Jurkat, Clone E6-1 (cell line): ENCODE measurements at regions not wholly inside any gene's neighbourhood (a gene's known extent, or its start where the extent isn't known, plus 50 kb on each side); places are given as distances from the start of the nearest gene placed in this dataset.

ENCODE experiments used
- DNase-seq: peaks from one replicate; pipeline ENCODE4 v3.0.0-alpha.2; 2011; ENCODE audit warnings: low read depth, low spot score
- H3K4me3 ChIP-seq: 2 replicates; pipeline ENCODE4 v1.5.1; 2011; ENCODE audit warnings: mild to moderate bottlenecking, low read length, control low read depth, moderate library complexity

DNA sequence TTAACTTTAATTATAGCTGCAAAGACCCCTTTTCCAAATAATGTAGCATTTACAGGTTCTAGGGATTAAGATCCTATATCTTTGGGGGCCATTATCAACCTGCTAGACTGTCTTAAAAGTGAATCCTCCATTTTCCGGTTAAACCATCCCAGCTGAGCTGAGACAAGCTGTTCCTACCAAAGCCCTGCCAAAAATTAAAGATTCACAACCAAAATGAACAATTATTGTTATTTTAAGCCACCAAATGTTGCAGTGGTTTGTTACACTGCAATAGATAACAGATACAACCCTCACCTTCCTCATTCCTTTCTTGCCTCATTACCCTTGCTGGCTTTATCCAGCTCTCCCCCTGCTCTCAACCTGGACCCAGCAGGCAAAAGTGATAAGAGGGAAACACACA, 343.4 kb downstream of the CDK5RAP2 start:
- DNase-seq: no peak
- no peak overlapping the region for H3K4me3 ChIP-seq

DNA sequence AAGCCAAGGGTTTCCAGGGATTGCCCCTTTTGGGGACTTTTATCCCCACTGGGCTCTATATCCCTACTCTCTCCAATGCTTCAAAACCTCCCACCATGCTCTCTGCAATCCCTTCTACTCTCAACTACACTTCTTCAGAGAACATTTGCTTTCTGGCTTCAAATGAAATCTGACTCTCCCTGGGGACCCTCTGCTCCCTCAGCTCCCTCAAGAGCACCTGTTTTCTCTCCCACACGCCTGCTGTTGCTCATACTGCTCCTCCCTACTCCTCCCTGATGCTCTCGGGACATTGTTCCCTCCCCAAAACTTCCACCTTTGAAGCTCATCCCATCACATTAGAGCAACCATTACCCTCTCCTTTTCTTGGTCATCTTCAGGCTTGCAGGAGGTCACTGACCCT, 344.9 kb downstream of the CDK5RAP2 start:
- no peak overlapping the region for H3K4me3 ChIP-seq
- DNase-seq: no peak

DNA sequence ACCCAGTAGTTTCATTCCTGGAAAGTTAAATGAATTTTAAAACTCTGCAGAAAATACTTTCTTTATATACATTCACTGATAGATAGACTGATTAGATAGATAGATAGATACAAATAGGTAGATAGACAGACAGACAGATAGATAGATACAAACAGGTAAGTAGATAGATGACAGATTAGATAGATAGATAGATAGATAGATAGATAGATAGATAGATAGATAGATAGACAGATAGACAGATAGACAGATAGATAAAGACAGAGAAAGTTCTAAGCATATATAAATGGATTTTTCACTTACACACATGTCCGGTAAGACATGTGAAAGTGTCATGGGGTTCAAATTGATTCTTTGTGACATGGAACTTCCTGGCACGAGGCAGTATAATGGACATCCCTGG, 349.7 kb downstream of the CDK5RAP2 start:
- no peak for DNase-seq
- H3K4me3 ChIP-seq: no peak overlapping the region

DNA sequence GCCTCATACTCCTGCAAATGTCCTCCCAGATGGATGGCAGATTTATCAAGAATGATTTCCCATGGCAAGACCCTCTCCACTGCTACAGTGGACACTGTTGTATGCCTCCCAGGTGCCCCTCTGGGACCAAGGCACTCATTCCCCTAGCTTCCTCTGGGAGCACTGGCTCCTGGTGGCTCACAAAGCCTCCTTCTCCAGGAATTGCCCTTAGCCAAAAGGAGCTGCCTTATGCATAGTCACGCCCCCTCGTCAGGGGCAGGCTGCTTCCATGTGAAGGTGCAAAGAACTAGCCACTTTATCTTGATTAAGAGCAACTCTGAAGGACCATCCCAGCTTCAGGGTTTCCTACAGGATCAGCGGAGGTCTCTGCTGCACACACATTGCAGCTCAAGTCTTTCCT, 358.1 kb downstream of the CDK5RAP2 start:
- H3K4me3 ChIP-seq: no peak overlapping the region
- no peak for DNase-seq

DNA sequence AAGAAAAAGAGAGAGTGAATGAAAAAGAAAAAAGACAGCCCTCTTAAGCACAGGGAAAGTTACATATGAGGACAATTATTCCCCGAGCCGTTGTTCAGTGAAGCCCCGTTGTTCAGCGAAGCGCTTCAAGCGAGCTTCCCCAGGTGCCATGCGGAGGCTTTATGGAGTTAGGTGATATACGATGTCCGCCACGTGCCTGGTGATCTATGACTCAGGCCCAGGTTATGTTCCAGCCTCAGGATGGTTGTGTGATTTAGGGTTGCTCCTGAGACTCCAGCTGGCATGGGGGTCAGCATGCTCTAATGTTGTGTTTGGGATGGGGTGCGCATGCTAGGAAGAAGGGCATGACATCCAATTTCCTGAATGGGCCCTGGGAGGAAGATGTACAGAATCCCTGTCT, 365.6 kb downstream of the CDK5RAP2 start:
- DNase-seq: no peak
- H3K4me3 ChIP-seq: no peak overlapping the region

DNA sequence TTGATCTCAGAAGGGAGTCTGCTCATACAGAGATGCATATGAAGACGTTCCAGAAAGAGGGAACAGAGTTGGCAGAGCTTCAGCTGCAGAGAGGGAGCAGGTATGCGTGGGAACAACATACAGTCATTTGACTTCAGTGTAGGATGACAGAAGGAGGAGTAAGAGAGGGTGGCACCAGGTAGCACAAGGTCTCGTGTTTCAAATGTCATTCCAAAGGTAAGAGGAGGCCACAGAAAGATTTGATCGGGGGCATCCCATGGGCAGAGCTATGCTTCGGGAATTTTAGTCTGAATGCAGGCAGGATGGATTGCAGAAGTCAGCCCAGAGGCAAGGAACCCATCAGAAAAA, 367.1 kb downstream of the CDK5RAP2 start:
- DNase-seq: no peak

DNA sequence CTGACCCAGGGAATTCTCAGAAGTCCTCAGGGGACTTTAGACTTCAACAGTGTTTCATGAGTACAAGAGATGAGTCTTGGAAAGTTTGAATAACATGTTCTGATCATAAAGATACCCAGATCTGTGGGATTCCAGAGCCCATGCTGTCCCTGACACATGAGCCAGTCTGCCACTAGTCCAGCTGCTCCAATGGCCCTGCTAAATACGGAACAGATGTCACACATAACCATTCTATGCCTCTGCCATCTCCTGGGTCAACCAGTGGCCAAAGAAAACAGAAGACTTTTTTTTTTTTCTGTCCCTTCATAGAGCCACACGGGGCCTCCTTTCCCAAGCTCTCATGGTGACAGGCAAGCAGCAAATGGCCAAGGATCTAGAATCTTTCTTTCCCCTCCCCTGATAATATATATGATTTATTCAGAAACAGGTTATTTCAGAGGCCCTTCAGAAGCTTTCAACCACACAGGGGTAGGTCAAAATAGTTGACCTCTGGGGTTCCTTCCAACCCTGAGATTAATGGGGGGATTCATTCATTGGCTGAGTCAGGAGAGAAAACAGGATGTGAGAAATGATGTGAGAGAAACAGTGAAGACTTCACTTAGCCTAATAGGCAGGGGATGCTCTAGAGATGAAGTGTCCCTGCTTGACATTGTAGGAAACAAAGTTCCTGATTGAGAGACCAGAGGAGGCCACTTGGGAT, 367.7 kb downstream of the CDK5RAP2 start:
- no peak overlapping the region for H3K4me3 ChIP-seq
- DNase-seq: no peak

More for the DNA sequence above, 367.1 kb downstream of the CDK5RAP2 start:
- no peak overlapping the region for H3K4me3 ChIP-seq

DNA sequence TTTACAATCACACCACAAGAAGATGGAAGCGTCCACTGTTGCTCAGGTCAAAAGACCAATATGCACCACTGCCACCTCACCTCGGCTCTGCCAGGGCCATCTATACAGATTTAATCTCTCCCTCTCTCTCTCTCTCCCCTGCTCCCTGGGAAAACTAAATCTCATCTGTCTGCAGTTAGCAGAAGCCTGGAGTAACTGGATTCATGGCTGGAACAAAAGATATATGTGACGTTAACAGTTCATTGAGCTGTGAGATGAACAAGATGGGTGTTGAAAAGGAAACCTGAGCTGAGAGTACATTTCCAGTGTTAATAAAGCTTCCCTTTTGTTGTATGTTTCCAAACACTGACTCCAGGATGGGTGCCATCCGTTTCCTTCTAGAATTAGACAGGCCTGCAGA, 369.7 kb downstream of the CDK5RAP2 start:
- no peak overlapping the region for H3K4me3 ChIP-seq
- DNase-seq: no peak

DNA sequence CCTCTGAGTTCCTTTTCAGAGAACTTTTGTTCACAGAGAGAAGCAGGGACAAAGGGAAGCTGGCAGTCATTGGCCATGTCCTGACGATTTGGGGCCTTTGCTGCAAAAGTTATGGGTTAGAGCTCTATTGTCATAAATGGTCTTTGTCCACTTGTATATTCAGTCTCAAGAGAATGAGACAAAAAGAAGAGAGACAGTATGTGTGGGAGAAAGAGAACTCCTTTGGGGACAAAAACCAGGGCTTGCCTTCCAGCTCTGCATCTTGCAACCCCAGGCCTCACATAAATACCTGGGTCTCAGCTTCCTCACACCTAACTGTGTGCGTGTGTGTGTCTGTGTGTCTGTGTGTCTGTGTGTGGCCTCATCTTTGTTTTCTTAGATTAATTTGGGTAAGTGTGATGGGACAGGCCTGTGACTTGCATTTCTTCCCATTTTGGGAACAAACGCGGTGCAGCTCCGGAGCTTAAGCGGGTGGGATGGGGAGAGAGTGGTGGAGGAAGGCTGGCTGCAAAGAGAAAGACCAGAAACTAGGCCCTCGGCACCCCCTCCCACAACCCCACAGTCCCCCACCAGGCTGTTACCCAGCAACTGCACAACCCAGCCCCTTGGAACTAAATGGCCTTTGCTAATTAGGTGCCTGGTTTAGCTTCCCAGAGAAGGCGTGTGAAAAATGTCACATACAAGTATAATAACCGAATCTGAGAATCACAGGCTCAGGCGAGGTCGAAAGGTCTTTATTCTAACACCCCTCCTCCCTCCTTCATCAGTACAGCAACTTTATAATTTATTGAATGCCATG, 376.9 kb downstream of the CDK5RAP2 start:
- H3K4me3 ChIP-seq: no peak overlapping the region
- no peak for DNase-seq

DNA sequence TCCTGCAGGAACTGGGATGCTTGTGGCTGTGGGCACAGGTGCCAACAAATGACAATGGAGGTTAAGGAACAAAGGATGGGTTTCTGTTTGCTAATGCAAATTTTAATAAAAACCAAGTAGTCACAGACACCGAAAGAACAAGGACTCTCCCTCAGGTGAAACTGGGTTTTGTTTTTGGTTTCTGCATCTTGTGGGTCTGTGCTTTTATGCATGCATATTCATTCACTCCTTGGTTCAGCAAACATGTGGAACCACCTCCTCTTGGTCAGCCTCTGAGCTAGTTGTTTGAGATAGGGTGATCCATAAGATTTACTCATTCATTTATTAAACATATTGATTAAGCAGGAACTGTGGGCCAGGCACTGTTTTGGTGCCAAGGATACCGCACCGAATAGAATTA, 381.9 kb downstream of the CDK5RAP2 start:
- no peak overlapping the region for H3K4me3 ChIP-seq
- no peak for DNase-seq

DNA sequence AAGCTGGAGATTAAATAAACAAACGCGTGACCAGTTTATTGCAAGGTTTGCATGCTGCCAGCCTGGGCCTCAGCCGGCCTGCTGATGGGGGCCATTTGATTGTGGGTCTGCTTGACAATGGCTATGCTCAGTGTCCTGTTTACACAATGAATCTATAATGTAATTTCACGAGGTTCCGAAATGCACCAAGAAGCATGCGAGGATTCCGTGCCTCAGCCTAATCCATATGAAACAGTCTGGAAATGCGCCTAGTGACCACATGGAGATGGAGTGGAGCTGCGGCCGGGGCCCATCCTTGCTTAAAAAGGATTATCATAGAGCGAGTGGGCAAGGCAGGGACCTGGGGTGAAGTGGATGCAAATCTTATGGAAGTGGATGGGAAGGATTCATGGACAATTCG, 382.4 kb downstream of the CDK5RAP2 start:
- H3K4me3 ChIP-seq: no peak overlapping the region
- DNase-seq: no peak

DNA sequence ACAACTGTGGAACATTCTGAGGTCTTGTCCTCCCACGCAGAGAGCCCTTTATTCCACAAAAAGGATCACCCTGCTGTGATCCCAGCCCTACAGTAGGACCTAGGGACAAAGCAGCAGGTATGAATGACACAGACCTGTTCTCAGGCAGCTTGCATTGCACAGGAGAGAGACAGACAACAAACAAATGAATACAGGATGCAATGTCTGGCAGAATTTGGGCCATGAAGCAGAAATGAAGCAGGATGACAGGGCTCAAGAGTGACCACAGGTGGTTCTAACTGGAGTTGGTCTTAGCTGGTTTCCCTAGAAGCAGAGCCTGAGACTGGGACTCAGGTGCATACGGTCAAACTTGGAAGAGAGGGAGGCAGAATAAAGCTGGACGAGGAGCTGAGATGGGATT, 388.8 kb downstream of the CDK5RAP2 start:
- no peak for DNase-seq
- H3K4me3 ChIP-seq: no peak overlapping the region

DNA sequence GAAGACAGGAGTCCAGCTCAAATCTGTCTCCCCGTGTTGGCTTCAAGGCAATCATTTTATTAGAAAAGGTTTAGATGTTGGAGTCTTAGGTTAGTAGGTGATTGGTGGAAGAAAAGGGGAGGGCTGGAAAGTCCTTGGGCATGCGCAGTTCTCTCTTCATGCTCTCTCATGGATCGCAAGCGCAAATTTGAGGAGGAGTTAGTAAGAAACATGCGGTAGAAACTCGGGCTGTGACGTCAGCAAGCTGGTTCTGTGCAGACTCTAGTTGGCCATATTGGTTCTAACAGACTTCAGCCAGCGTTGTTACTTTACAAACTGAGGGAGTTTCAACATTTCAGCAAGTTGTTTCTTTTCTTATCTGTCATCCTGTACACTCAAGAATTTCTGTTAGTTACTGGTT, 392.2 kb downstream of the CDK5RAP2 start:
- no peak for DNase-seq

DNA sequence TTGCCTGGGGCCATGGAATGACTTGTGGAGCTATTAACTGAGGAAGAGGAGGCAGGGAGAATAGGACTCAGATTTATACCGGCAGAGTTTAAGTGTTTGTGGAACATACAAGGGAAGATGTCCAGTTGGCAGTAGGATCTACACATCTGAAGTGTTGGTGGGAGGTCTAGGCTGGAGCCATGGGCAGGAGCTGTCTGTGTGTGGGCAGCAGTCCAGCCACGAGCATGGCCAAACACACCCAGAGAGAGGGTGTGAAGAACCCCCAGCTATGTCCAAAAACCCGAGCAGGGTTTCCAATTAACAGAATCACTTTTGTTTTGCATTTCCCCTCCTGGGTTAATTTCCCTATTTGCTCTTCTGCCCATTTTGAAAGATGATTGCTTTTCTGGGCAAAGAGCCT, 393.7 kb downstream of the CDK5RAP2 start:
- H3K4me3 ChIP-seq: no peak overlapping the region
- DNase-seq: no peak

More for the DNA sequence above, 392.2 kb downstream of the CDK5RAP2 start:
- no peak overlapping the region for H3K4me3 ChIP-seq

DNA sequence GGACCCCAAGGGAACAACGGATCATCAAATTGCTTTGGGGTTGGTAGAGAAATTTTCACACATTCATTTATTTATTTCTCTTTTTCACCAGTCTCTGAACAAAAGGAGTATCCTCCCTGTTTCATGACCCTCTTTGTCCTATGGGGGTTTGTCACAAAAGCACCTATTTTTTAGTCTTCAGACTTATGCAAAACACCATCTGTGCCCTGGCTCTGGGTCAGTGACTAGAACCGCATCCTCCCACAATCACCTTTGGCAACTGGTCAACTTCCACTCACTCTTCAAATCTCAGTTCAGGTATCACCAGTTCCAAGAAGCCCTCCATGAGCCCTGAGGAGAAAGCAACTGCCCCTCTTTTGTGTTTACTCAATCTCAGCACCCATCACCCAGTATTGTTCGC, 395.7 kb downstream of the CDK5RAP2 start:
- no peak overlapping the region for H3K4me3 ChIP-seq
- DNase-seq: no peak

DNA sequence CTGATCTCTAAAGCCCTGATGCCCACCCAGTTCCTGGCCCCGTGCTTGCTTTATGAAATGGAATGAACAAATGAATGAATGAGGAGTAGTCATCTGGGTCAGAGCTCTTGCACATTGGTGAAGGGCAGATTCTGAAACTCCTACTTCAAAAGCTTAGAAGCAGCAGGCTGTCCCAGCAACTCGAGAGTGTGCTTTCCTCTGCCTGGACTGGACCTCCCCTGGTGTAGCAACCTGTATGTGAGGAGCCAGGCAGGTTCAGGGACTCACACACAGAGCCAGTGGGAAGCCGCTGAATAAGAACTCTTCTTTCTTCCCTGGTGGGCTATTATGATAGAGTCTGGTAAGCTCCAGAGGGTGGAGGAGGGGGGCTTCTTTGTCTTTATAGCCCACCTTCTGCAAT, 396.4 kb downstream of the CDK5RAP2 start:
- H3K4me3 ChIP-seq: no peak overlapping the region
- DNase-seq: no peak

DNA sequence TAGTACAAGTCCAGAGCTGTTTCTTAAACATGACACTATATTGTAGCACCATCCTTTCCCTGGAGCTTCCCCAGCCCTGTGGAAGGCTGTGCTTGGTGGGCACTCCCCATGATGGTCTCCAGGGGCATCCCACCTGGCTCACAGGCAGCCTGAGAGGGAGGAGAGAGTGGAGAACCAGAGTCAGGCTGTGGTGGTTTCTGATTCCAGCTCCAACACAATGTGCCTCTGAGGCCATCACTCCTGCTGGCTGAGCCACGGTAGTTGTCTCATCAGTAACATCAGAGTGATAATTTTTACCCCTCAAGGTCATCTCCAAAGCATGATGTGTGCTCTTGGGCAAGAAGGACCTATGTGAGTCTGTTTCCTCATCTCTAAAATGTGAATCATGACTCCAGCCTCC, 398.0 kb downstream of the CDK5RAP2 start:
- DNase-seq: no peak
- no peak overlapping the region for H3K4me3 ChIP-seq

DNA sequence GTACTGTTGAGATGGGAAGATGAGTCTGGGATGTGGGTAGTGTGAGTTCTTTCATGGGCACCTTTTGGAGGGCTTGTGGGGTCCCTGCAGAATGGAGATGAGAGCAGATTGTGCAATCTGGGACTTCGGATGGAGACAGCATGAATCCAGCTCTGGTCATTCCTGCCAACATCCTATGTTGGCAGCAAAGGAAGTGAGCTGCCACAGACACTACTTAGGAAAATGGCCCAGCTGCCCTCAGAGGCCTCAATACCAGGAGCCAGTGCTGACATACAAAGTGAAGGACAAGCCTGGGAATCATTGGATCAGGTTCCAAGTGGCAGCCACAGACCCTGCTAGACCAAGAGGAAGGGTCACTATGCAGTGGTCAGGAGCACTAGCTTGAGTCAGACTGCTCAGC, 402.8 kb downstream of the CDK5RAP2 start:
- no peak overlapping the region for H3K4me3 ChIP-seq
- DNase-seq: no peak

DNA sequence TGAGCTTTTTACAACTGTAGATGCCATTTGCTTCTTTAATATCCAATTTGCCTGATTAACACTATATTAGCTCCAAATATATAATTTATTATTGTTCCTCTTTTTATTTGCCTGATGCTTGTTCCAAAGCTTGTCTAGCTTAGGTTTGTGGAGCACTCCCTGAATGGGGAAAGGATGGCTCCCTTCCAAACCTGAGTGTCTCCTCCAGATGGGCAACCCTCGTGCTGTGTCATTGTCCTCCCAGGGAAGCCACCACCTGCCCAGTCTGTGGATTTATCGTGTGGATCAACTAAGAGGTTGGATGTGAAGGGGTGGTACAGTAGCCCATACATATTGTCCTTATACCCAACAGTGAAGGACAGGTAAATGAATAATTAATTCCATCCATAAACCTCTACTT, 404.9 kb downstream of the CDK5RAP2 start:
- no peak overlapping the region for H3K4me3 ChIP-seq
- DNase-seq: no peak

DNA sequence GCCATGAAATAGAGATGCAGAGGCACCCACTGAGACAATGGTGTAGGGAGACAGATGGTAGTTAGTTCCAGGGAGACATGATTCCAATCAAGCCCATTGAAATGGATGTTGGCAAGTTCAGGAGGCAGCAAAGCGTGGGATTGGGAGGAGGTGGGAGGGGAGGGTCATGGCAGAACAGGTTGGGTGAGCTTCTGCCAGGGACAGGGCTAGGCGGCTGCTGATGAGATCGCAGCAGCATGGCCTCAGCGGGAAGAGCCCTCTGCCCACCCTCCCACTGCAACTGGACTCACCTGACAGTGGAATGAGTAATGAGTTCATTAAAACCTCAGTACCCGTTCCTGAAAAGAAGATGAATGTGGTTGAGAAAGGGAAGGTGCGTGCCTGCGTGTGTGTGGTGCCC, 418.2 kb downstream of the CDK5RAP2 start:
- no peak for DNase-seq
- no peak overlapping the region for H3K4me3 ChIP-seq

DNA sequence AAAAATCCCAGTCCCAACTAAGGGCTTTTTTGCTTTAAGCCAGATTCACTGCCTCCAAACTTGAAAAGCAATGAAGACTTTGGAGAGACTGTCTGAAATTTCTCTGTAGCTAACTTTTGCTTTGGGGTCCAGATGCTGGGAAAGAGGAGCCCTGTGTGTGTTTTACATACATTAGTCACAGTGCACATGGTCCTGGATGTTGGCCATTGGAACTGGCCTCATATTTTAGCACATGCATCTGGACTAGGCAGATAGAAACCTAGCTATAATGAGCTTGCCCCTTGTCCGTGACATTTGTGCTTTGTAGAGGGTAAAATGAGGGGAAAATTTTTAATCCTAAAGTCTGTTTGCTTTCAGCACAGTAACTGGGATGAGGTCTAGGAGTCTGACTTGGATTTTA, 421.7 kb downstream of the CDK5RAP2 start:
- no peak overlapping the region for H3K4me3 ChIP-seq
- no peak for DNase-seq
